ENCODE measurements at regions not wholly inside any gene's neighbourhood (a gene's known extent, or its start where the extent isn't known, plus 50 kb on each side); places are given as distances from the start of the nearest gene placed in this dataset.

DNA sequence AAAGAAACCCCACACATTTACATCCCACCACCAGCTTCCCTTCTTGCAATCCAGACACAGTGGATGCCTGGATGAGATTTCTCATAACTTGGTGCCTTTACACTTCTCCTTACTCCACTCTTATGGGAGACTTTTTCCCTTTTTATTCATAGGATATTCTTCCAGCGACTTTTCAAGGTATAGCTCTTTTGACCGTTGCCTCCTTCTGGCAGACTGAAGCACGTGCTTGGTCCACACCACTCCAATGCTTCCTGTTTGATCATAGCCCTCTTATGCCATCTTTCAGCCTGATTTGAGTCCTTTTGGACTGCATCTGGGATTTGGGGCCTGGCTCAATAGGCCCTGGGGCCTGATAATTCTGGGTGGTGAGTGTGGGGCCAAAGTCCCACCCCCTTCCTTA lies 87.7 kb downstream of the ERCC5 start:
- DNase-seq: no peak

DNA sequence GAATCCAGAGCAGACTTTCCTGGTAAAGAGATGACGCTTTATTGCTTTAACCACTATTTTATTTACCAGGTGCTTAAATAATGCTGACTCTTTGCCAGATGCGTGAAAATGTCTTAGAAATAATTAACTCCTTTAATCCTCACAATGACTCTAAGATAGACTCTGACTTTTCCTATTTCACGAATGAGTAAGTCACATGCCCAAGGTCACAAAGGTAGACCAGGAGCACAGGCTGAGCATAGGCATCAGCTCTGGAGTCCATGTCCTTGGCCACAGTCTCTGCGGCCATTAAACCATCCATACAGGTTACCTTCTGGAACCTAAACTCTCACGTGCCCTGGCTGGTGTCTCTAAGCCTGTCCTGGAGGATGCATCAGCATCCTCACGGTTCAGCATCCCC lies 87.3 kb downstream of the ERCC5 start:
- DNase-seq: no peak

DNA sequence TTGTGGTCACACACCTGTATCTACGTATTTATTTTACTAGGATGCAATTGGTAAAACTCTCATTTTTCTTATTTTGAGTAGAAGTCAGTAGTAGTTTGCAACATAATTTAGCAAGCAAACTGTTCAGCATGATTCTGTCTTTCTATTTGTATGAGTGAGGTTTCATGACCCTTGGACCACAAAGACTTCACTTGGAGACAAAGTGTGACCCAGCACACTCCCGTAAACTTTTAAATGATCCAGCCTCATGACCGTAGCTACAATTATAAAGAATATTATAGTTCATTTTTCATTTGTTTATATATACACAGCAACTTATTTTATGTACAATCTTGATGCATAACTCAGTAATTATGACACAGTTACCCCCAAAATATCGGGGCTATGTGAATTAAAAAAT lies 86.5 kb downstream of the ERCC5 start:
- no peak for DNase-seq

DNA sequence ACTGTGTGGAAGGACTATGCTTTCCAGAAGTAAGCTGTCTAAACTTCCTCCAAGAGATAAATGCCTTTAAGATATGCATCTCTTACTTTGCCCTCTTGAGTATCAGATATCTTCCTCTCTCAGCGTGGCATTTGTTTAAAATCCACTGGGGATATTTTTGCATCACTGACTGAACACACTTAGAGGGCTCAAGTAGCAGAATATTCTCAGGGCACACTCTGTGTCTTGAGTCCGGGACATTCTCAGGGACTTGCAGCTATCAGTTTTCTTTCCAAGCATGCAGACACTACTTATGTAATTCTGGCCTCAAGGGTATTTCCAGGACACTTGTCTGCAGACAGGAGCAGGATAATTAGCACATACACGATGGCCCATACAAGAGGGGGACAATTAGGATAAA lies 84.7 kb downstream of the ERCC5 start:
- DNase-seq: peak; percentile 70

GRCh38 chr13:102928941-102929675 lies 83.3 kb downstream of the ERCC5 start:
- DNase-seq: no peak
